GM12891 (cell line): ENCODE measurements at regions not wholly inside any gene's neighbourhood (a gene's known extent, or its start where the extent isn't known, plus 50 kb on each side); places are given as distances from the start of the nearest gene placed in this dataset.

Experiments
- DNase-seq: peaks from one replicate; pipeline ENCODE4 v3.0.0; 2011; ENCODE audit warnings: low spot score; ENCODE audit not compliant: insufficient read length
- FAIRE-seq: peaks from 2 replicates; lab custom pipeline; 2011; peaks lifted over from hg19 to GRCh38; lab: Jason Lieb, UNC
- PAX5 ChIP-seq: IDR thresholded peaks from 2 replicates; pipeline ENCODE4 v1.6.1; 2011; ENCODE audit warnings: low read length, moderate library complexity, mild to moderate bottlenecking; ENCODE audit not compliant: insufficient read depth, severe bottlenecking
- POLR2A ChIP-seq: IDR thresholded peaks from 2 replicates; pipeline ENCODE4 v1.6.1; 2011; ENCODE audit warnings: low read depth, low read length, control low read depth
- POLR2AphosphoS5 ChIP-seq: IDR thresholded peaks from 2 replicates; pipeline ENCODE4 v1.6.1; 2011; ENCODE audit warnings: low read depth, low read length, control low read depth
- POU2F2 ChIP-seq: IDR thresholded peaks from 2 replicates; pipeline ENCODE4 v1.6.1; 2011; ENCODE audit warnings: low read depth, mild to moderate bottlenecking, control low read depth, low read length, moderate library complexity
- SPI1 ChIP-seq: IDR thresholded peaks from 2 replicates; pipeline ENCODE4 v1.6.1; 2011; ENCODE audit warnings: low read depth, low read length, control low read depth
- TAF1 ChIP-seq: IDR thresholded peaks from 2 replicates; pipeline ENCODE4 v1.6.1; 2011; ENCODE audit warnings: low read depth, low read length, control low read depth

DNA sequence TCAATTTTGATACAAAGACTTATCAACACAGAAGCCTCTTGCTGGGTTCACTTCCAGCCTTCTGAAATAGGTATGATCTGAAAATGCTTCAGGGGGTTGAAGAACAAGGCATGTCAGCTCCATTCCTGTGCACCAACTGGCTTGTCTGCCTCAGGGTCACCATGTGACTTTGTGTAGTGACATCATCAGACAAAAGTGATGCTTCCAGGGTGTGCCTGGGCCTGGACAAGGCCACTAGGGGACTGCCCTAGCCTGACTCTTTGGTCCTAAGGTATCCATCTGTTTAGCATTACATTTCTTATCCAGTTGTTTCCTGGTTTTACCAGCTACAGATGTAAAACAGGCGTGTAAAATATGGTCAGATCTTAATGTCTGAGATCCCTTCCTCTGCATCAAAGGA lies 155.6 kb downstream of the CAND1 start:
- TF ChIP-seq TAF1 (no peak), POU2F2 (no peak)
- FAIRE-seq = no peak
- DNase-seq = no peak

DNA sequence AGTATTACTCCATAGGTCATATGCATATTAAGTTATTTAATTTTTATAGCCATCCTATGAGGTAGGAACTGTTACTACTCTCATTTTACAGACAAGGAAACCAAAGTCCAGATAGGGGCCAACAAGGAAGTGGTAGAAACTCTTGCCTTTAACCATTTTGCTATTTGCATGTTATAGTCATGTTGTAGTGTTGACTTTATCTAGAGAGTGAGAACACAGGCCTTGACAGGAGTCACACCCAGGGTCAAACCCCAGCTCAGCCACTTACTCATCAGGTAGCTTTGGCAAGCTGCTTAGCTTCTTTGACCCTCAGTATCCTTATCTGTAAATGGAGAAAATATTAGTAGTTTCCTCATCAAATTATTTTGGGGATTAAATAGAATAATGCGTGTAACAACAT lies 156.2 kb downstream of the CAND1 start:
- DNase-seq (no peak), FAIRE-seq (no peak)
- no peak for TF ChIP-seq PAX5
- no peak for TF ChIP-seq TAF1
- no peak for TF ChIP-seq POLR2A
- TF ChIP-seq POLR2AphosphoS5 = no peak
- TF ChIP-seq POU2F2 = no peak
- TF ChIP-seq SPI1 = no peak

GRCh38 chr12:67426067-67426466 lies 156.9 kb downstream of the CAND1 start:
- TF ChIP-seq PAX5 = no peak
- TF ChIP-seq SPI1 = no peak
- TF ChIP-seq POU2F2 = no peak
- TF ChIP-seq TAF1 = no peak
- no peak for TF ChIP-seq POLR2AphosphoS5
- no peak for TF ChIP-seq POLR2A
- FAIRE-seq (no peak), DNase-seq (no peak)

DNA sequence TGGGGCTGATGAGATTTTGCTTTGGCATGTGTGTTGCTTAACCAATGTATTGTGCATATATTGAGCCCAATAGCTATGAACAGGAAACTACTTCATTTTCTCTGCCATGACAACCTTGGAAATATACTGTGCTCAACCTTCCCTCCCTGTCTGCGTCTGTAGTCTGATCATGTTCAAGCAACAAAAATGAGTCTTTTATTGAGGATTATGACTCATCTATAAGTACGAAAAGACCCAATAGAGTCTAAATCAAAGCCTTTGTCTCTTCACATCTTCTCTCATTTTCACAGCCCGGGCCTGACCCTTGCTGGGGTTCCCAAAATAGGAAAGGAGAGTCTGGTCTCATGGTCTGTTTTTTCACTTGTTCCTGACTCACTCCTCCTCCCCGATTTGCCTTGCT lies 158.2 kb downstream of the CAND1 start:
- FAIRE-seq (no peak), DNase-seq (no peak)
- TF ChIP-seq PAX5 (no peak), POLR2A (no peak)

- DNase-seq (no peak), FAIRE-seq (no peak)
- TF ChIP-seq SPI1 (no peak), PAX5 (no peak), POLR2AphosphoS5 (no peak)
These were observed 159.3 kb downstream of the CAND1 start for GRCh38 chr12:67428431-67428830.

DNA sequence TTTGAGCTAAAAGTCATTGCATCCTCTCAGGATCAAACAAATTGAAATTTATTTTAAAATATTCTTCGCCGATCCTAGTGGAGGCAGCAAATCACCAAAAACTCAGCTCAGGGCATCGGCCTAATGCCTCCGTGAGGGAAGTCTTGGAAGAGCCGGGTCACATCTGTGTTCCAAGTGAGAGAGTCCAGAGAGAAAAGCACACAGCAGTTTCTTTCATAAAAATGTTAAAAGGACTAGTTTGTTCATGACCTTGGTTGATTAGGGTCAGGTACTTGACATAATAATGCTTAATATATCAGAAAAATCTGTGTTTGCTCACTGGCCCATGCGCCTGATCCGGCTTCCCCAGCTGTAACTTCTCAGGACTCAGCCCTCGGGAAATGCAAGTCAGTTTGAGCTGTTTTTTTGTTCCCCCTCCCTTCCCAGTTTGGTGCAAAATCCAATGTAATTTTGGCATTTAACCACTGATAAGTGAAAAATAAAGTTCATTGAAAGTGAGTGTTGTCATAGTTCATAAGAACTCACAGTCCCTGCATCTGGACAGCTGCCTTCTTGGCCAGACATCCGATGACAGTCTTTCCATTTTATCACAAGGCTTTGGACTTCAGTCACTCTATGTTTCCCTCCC lies 161.7 kb downstream of the CAND1 start:
- no peak for DNase-seq

GRCh38 chr12:67431411-67432020 lies 162.4 kb downstream of the CAND1 start:
- TF ChIP-seq POU2F2 (no peak), POLR2AphosphoS5 (no peak), POLR2A (no peak), TAF1 (no peak), PAX5 (no peak), SPI1 (no peak)
- DNase-seq (no peak), FAIRE-seq (no peak)

More for the DNA sequence above, 161.7 kb downstream of the CAND1 start:
- FAIRE-seq = no peak
- TF ChIP-seq PAX5 (no peak), TAF1 (no peak), POU2F2 (no peak), POLR2AphosphoS5 (no peak), SPI1 (no peak), POLR2A (no peak)

- TF ChIP-seq POLR2A (no peak), SPI1 (peak; percentile 59)
- FAIRE-seq (peak; percentile 82), DNase-seq (no peak)
These were observed 164.4 kb downstream of the CAND1 start for GRCh38 chr12:67433385-67434175.

DNA sequence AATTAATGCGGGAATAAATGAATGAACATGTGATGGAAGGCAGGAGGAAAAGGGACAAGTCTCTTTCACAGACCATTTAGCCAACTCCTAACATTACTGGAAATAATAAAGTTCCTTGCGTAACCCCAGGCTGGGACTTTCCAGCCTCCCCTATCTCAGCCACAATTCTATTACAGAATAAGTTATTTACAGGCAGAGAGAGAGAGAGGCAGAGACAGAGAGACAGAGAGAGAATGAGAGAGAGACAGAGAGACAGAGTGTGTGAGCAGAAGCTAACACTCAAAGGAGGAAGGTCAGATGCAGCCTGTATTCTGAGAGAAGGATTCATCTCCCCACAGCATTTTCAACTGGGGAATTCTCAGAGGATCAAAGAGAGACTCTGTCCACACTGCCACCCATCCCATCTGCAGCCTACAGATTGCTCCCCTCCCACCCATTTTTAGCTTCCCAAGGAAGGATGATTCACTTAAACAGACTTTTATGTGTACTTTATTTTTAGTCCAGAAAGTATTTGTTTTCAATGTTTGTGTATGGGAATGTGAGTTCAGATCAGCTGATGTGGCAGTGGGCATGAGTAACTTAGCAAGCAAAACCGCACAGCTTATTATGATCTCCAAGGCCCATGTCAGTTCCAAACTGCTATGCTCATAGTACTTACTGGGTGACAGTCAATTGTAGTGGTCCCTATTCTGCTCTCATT lies 165.7 kb downstream of the CAND1 start:
- peak; percentile 5 for FAIRE-seq

DNA sequence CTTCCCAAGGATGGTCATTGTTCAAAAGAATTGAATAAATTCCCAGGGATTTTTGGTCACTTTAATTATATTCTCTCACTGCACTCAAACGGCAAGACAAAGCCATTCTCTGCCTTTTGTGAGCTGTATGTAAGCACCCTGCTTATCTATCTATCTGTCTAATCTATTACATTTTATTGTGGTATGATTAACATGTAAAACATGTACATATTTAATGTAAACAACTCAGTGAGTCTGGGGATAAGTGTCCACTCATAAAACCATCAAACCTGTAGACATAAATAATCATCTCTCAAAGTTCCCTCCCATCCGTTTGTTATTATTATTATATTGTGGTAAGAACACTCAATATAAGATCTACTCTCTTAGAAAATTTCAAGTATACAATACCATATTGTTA lies 167.1 kb downstream of the CAND1 start:
- FAIRE-seq (no peak), DNase-seq (no peak)
- TF ChIP-seq POU2F2 (no peak), POLR2A (no peak), TAF1 (no peak)

More for the DNA sequence above, 165.7 kb downstream of the CAND1 start:
- no peak for DNase-seq
- TF ChIP-seq POLR2AphosphoS5 (no peak), TAF1 (no peak), PAX5 (no peak), SPI1 (no peak)
